SJSA1 (cell line): ENCODE measurements at regions not wholly inside any gene's neighbourhood (a gene's known extent, or its start where the extent isn't known, plus 50 kb on each side); places are given as distances from the start of the nearest gene placed in this dataset.
"Not testable (repeated sequence)": the region's sequence is repeated elsewhere in the genome, so short reads cannot be mapped to it uniquely, and the experiment has no call there.

Source experiments
- DNase-seq, 2 experiments: peaks; one replicate each; pipeline ENCODE4 v3.0.0-alpha.2; 2015 to 2020; ENCODE audit warnings: low spot score in 2 of 2, low read depth in 1 of 2
- H3K27ac ChIP-seq: fragments of 250-450 bp; sonication (Bioruptor Pico); 2 replicates; pipeline ENCODE4 v1.5.1; 2020; ENCODE audit warnings: mild to moderate bottlenecking, moderate library complexity
- H3K27me3 ChIP-seq: fragments of 250-450 bp; sonication (Bioruptor Pico); replicated peaks from 2 replicates; pipeline ENCODE4 v1.5.1; 2020; ENCODE audit warnings: mild to moderate bottlenecking, moderate library complexity
- H3K36me3 ChIP-seq: fragments of 250-450 bp; sonication (Bioruptor Pico); 2 replicates; pipeline ENCODE4 v1.5.1; 2020; ENCODE audit warnings: mild to moderate bottlenecking
- H3K4me1 ChIP-seq: fragments of 250-450 bp; sonication (Bioruptor Pico); replicated peaks from 2 replicates; pipeline ENCODE4 v1.6.1; 2021; ENCODE audit warnings: mild to moderate bottlenecking
- H3K4me3 ChIP-seq: fragments of 250-450 bp; sonication (Bioruptor Pico); 2 replicates; pipeline ENCODE4 v1.5.1; 2020; ENCODE audit warnings: mild to moderate bottlenecking
- H3K9me3 ChIP-seq: fragments of 250-450 bp; sonication (Bioruptor Pico); replicated peaks from 2 replicates; pipeline ENCODE4 v1.5.1; 2020; ENCODE audit warnings: mild to moderate bottlenecking

DNA sequence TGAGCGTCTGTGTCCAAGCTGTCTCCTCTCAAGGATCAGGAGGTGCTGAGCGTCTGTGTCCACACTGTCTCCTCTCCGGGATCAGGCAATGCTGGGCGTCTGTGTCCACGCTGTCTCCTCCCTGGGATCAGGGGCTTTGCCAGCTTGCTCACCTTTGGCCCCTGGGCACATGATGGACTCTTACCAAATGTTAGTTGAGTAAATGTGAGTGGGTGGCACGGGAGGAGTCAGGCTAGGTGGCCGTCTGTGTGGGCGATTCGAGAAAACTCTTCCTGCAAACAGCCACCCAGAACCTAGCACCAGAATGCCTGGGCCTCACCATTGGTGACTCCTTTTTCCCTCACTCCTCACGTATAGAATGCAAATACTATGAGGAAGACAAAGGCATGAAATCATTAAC is 162.9 kb downstream of the LAT start:
- H3K27me3 ChIP-seq, H3K4me1 ChIP-seq, H3K9me3 ChIP-seq, H3K36me3 ChIP-seq, H3K4me3 ChIP-seq, DNase-seq, H3K27ac ChIP-seq: not testable (repeated sequence)

DNA sequence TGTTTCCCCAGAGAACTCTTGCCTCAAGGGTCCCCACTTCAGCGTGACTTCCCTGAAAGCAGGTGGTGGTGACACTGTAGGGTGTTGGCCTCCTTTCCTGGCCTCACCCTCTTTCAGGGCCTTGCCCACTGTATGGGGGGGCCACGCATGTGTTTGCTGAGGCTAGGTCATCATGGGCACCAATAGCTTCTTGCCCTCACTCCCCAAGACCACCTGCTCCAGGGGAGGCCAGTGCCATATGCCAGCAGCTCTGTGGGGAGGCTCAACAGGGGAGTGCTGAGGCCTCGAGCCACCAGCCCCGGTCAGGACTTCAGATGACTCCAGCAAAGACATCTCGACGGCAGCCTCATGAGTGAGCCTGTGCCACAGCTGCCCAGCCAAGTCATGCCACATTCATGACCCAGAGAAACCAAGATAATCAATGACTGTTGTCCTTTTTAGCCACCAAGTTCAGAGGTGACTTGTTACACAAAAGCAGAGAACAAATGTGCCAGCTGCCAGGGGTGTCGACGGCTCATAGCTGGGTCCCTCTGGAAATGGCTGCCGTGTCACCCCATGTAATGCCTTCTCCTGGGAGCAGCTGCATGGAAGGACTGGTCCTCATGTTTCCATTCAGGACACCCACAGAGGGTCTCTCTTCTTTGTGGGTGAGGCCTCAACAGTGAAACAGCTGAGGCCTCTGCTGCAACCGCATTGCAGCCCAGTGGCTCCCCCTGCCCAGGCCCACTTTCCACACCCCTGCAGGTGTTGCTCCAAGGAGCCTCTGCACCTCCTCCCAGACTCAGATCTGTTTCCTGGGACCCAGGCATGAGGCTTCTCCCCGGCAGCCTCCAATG is 162.2 kb downstream of the LAT start:
- H3K4me3 ChIP-seq, DNase-seq: not testable (repeated sequence)

DNA sequence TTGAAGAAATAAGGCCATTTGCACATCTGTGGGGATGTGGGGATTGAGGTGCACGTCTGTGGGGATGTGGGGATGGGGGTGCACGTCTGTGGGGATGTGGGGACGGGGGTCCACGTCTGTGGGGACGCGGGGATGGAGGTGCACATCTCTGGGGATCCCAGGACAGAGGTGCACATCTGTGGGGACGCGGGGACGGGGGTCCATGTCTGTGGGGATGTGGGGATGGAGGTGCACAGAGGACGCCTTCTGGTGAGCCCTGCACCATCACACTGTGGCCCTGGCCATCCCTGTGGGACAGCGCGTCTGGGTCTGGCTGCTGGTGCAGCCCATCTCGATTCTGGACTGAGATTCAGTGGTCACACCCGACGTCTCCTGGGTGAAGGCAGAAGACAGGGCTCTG is 161.4 kb downstream of the LAT start:
- no peaks in the 10 kb centered on the region for H3K4me1 ChIP-seq
- no peaks in the 10 kb centered on the region for H3K36me3 ChIP-seq
- DNase-seq, result no peak

More for the DNA sequence above, 162.2 kb downstream of the LAT start:
- H3K4me1 ChIP-seq, H3K27ac ChIP-seq, H3K27me3 ChIP-seq, H3K36me3 ChIP-seq, H3K9me3 ChIP-seq: not testable (repeated sequence)

DNA sequence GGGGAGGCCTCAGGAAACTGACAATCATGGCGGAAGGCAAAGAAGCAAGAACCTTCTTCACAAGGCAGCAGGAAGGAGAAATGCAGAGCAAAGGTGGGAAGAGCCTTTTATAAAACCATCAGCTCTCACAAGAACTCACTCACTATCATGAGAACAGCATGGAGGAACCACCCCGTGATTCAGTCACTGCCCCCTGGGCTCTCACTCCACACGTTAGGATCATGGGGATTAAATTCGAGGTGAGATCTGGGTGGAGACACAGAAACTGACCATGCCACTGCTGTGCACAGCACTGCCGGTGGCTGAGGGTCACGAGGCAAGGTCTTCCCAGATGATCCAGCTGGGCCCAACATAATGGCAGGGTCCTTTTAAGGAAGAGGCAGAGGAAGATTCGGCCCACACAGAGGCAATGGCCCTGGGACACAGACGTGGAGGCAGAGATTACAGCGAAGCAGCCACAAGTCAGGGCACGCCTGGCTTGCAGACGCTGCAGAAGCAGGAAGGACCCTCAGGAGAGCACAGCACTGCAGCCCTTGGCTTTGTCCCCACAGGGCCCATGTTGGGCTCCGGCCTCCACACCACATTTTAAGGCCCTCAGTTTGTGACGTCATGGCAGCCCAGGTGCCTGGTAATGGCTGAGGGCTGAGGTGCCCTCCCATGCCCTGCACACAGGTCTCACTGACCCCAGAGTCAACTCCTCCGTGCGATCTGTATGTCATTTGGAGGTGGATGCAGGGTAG is 160.8 kb downstream of the LAT start:
- H3K36me3 ChIP-seq, H3K4me3 ChIP-seq, DNase-seq, H3K4me1 ChIP-seq, H3K9me3 ChIP-seq, H3K27ac ChIP-seq, H3K27me3 ChIP-seq: not testable (repeated sequence)

More for the DNA sequence above, 161.4 kb downstream of the LAT start:
- H3K27me3 ChIP-seq, result no peaks in the 10 kb centered on the region
- H3K27ac ChIP-seq, result no peak overlapping the region
- H3K4me3 ChIP-seq, result no peak overlapping the region
- H3K9me3 ChIP-seq, result no peaks in the 10 kb centered on the region

DNA sequence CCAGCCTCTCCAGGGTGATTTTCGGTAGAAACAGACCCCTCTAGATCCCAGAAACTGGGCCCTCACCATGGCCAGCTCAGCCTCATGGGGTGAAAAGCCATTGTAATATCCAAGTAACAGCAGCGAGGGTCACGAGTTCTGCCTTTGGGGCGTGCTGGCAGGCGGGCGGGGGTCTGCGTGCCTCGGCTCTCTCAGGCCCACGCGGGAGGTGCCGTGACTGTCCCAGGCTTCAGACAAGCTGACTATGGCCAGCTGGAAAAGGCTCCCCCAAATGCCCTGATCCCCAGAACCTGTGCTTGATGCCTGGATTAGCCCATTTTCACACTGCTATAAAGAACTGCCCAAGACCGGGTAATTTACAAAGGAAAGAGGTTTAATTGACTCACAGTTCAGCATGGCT is 160.2 kb downstream of the LAT start:
- H3K4me3 ChIP-seq, H3K36me3 ChIP-seq, DNase-seq, H3K4me1 ChIP-seq, H3K27ac ChIP-seq, H3K9me3 ChIP-seq, H3K27me3 ChIP-seq: not testable (repeated sequence)

DNA sequence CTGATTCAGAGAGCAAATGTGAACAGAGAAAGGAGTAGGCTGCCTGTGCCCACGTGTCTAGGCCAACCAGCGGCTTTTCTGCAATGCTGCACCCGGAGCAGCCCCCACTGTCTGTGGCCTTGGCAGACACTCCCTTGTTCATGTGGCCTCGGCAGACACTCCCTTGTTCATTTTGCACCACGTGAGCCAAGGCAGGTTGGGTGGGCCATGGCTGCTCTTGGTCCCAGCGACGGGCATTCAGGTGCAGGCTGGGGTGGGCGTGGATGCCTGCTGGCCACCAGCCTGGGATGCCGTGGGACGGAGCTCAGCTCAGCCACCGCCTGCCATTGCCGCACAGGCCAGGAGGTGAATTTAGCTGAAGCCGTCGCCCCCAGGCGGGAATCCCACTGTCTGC is 159.8 kb downstream of the LAT start:
- H3K4me1 ChIP-seq, H3K27ac ChIP-seq, H3K36me3 ChIP-seq, H3K27me3 ChIP-seq, DNase-seq, H3K9me3 ChIP-seq, H3K4me3 ChIP-seq: not testable (repeated sequence)

DNA sequence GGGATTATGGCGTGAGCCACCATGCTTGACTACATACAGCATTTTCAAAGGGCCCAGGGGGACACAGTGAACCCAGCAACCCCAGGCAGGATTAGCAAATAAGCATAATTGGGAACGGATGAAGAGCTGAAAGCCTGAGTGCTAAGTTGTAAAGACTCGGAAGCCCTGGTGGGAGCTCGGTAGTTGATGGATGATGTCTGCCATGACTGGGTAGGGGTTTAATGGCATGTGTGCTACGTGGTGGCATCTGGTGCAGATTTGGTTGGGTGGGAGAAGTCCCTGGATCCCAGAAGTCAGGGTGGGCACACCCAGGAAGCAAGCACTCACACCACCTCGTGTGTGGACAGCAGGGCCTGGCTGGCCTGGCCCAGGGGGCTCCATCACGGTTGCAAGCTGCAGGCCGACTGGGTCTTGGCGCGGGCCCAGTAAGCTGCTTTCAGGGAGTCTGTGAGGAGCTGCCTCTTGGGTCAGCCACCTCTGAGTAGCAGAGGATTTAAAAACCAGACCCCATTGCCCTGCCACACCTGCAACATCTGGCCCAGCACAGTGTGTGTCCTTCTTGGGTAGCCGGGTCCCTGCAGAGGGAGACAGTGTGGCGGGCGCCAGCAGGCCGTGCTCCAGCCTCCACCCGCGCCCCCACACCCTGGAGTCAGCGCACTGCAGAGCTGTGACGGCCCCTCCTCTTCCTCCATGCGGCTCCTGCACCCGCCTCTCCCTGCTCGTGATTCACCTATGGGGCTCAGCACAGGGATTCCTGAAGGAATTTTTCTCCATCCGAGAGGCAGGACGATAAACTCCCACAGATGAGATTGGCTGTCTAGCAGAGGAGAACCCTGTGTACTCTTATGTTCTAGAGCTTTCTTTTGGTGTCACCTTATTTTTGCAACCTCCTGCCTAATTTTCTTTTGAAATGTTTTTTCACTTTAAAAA is 159.2 kb downstream of the LAT start:
- DNase-seq, result not testable (repeated sequence)

DNA sequence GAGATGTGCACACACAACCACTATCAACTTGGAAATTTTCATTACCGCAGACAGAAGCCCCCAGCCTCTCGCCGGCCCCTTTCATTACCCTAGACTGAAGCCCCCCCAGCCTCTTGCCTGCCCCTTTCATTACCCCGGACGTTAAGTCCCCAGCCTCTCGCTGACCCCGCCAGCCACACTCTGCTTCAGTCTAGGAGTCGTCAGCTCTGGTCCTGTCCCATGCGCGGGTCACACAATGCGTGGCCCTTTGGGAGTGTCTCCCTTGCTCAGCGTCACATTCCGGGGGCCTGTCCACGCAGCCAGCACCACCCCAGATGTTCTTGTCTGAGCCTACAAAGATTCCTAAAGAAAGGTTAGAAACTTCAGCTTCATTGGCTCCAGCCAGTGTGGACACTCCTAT is 157.7 kb downstream of the LAT start:
- H3K36me3 ChIP-seq, H3K27ac ChIP-seq, H3K9me3 ChIP-seq, DNase-seq, H3K4me3 ChIP-seq, H3K27me3 ChIP-seq, H3K4me1 ChIP-seq: not testable (repeated sequence)

More for the DNA sequence above, 159.2 kb downstream of the LAT start:
- not testable (repeated sequence) for H3K36me3 ChIP-seq, H3K9me3 ChIP-seq, H3K27me3 ChIP-seq, H3K4me1 ChIP-seq, H3K4me3 ChIP-seq, H3K27ac ChIP-seq

DNA sequence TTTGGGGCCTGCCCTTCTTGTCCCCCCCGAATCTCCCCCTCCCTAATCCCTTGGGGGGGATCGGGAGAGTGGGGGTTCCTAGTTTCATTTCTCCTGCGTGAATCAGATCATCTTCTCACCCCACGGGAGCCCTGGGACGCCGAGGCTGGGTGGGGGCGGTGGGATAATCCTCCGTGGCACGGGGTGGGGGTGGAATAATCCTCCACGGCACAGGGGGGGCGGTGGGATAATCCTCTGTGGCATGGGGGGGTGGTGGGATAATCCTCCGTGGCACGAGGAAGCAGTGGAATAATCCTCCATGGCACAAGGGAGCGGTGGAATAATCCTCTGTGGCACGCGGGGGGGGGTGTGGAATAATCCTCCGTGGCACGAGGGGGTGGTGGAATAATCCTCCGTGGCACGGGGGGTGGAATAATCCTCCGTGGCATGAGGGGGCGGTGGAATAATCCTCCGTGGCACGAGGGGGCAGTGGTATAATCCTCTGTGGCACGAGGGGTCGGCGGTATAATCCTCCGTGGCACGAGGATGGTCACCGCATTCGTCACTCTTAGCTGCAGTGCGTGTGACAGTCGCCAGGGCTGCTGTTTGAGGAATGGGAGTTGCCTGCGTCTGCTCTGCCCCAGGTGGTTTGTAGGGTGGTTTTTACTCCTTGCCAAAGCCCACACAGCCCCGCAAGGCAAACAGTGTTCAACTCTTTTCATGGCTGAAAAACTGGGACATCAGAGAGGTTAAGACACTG is 156.9 kb downstream of the LAT start:
- Histone ChIP-seq H3K27ac (no peak overlapping the region), H3K36me3 (no peaks in the 10 kb centered on the region), H3K4me3 (no peak overlapping the region), H3K9me3 (no peaks in the 10 kb centered on the region), H3K27me3 (no peaks in the 10 kb centered on the region), H3K4me1 (no peaks in the 10 kb centered on the region)
- DNase-seq, result no peak

DNA sequence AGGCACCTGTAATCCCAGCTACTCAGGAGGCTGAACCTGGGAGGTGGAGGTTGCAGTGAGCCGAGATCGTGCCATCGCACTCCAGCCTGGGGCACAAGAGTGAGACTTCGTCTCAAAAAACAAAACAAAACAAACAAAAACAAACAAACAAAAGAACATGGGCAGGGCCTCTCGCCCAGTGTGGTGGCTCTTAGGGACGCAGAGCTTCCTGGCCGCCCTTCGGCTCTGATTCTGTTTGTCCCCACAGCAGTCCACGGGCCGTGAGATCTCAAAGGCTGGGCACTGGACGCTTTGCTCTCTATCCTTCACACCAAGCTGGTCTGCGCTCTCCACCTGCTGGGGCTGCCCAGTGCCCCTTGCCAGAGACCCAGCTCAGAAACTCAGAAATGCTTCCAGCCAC is 156.3 kb downstream of the LAT start:
- not testable (repeated sequence) for H3K4me3 ChIP-seq, H3K27me3 ChIP-seq, H3K9me3 ChIP-seq, DNase-seq, H3K4me1 ChIP-seq, H3K36me3 ChIP-seq, H3K27ac ChIP-seq

DNA sequence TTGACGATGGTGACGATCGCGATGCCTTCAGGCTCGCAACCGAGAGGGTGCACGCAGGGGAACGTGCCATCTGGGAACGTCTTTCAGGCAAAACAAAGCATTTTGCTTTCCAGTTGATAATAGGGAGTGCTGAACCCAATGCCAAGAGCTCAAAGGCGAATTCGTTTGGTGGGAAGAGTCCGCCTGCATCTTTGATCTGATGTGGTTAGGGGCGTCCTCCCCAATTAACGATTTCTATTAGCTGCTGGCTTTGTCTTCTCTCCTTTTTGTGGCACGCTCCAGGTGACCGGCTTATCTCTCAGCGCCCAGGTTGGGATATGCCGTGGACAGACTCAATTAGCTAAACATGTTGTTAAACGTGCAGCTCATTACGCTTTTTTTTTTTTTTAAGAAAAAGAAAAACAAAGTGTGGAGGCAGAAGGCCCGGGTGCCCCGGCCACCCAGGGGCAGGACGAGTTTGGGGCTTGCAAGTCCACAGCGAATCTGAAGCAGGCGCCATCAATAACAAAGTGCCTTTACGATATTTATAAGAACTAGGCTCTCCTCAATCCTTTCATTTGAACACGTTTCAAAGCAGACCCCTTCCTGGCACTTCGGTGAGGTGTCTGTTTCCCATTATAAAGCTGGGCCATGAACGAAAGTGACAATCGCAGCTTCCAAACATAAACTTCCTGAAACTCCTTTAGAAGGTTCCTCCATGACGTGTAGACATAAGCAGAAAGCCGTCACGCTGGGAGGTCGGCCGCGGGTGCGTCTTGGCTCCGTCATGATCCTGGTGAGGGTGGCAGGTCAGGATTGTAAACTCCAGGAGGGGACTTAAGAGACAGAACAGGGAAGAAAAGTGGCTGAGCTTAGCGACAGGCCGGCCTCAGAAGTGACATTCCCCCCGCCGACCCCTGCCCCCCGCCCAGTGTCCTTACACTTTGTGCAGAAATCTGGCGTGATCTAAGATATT is 155.3 kb downstream of the LAT start:
- not testable (repeated sequence) for H3K9me3 ChIP-seq, H3K27me3 ChIP-seq, DNase-seq, H3K27ac ChIP-seq, H3K4me1 ChIP-seq, H3K36me3 ChIP-seq, H3K4me3 ChIP-seq

DNA sequence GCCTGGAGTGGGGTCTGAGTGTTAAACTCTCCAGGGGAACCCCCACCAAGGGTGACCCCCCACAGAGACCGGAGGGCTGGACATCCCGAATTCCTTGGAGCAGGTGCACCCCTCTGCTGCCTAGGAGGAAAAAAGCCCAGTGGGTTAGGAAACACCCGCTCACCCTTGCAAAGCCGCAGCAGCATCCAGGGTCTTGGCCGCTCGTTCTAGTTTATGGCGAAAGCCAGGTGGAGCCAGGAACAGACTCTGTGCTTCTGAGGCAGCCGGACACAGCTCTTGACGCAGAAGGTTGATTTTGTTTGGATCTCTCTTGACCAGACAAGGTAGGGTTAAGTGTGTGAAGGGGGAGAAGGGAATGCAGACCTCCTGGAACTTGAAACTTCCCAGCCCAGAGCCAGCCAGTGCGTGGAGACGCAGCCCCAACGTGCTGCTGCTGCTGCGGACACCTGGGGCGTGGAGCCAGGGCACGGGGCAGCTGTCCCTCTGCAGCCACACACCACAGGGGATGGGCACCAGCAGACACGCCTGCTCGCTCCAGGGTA is 154.5 kb downstream of the LAT start:
- H3K36me3 ChIP-seq, result no peaks in the 10 kb centered on the region; the same call in 1 of the 2 replicates
- H3K4me3 ChIP-seq, result no peak overlapping the region

More for the DNA sequence above, 154.5 kb downstream of the LAT start:
- H3K27me3 ChIP-seq, result no peaks in the 10 kb centered on the region
- H3K9me3 ChIP-seq, result no peaks in the 10 kb centered on the region
- no peak overlapping the region for H3K27ac ChIP-seq
- no peak for DNase-seq
- no peaks in the 10 kb centered on the region for H3K4me1 ChIP-seq
